Astrocyte (in vitro differentiated cells and primary cell): ENCODE measurements at regions not wholly inside any gene's neighbourhood (a gene's known extent, or its start where the extent isn't known, plus 50 kb on each side); places are given as distances from the start of the nearest gene placed in this dataset.

Experiments used
- CTCF ChIP-seq: IDR thresholded peaks from 2 replicates; pipeline ENCODE4 v1.5.1; 2011; ENCODE audit warnings: low read depth, mild to moderate bottlenecking, inconsistent platforms, low read length, moderate library complexity; ENCODE audit not compliant: insufficient read depth
- EZH2 ChIP-seq: IDR thresholded peaks from 2 replicates; pipeline ENCODE4 v1.6.1; 2012; ENCODE audit warnings: mild to moderate bottlenecking, low read length, inconsistent platforms; ENCODE audit not compliant: insufficient read depth

DNA sequence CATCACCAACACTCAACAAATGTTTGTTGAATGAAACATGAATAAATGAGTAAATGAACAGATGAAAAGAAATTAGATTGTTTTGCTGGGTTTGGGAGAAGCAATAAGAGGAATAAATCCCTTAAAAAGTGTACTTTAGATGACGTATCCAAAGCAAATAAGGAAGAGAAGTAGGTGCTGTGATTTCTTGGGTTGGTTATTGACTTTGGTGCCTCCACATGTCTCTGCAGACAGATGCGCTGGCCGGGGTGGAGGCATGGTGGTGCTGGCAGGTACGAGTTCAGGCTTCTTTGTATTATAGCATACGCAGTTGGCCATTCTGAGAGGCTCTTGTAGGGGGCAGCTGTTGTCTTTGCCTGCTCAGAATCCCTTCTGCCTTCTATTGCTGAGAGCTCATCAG is 178.9 kb downstream of the POLR2M start:
- TF ChIP-seq CTCF (no peak), EZH2 (no peak)
